SK-N-SH (cell line): ENCODE measurements at regions not wholly inside any gene's neighbourhood (a gene's known extent, or its start where the extent isn't known, plus 50 kb on each side); places are given as distances from the start of the nearest gene placed in this dataset.

ENCODE experiments used
- CTCF ChIP-seq: fragments of 200-600 bp; sonication (generic); IDR thresholded peaks from 2 replicates; pipeline ENCODE4 v1.6.1; 2017; ENCODE audit warnings: antibody characterized with exemption, mild to moderate bottlenecking, moderate library complexity
- ELF1 ChIP-seq: IDR thresholded peaks from 2 replicates; pipeline ENCODE4 v1.4.0; 2012
- EP300 ChIP-seq, 2 experiments: IDR thresholded peaks; 2 replicates each; pipeline versions ENCODE4 v1.4.0 to v1.6.1; 2012; ENCODE audit warnings: borderline replicate concordance in 1 of 2, low read depth in 1 of 2, low read length in 1 of 2
- EZH2phosphoT487 ChIP-seq: fragments of 200-600 bp; sonication (generic); IDR thresholded peaks from 2 replicates; pipeline ENCODE4 v1.6.1; 2017; ENCODE audit warnings: low read depth, mixed run types, mild to moderate bottlenecking, antibody characterized with exemption, moderate library complexity, borderline replicate concordance
- FOXM1 ChIP-seq: IDR thresholded peaks from 2 replicates; pipeline ENCODE4 v1.4.0; 2012; ENCODE audit warnings: low read depth, mild to moderate bottlenecking
- POLR2AphosphoS5 ChIP-seq: IDR thresholded peaks from 2 replicates; pipeline ENCODE4 v1.6.1; 2012; ENCODE audit warnings: low read depth, low read length
- RCOR1 ChIP-seq: fragments of 150-350 bp; IDR thresholded peaks from 2 replicates; pipeline ENCODE4 v1.6.1; 2017; ENCODE audit warnings: antibody characterized with exemption, low read length
- REST ChIP-seq: IDR thresholded peaks from 2 replicates; pipeline ENCODE4 v1.6.1; 2012; ENCODE audit warnings: mild to moderate bottlenecking, low read depth, low read length, moderate library complexity
- RXRA ChIP-seq: IDR thresholded peaks from 2 replicates; pipeline ENCODE4 v1.4.0; 2012; ENCODE audit warnings: low read depth, mild to moderate bottlenecking, borderline replicate concordance
- TEAD4 ChIP-seq: IDR thresholded peaks from 2 replicates; pipeline ENCODE4 v1.4.0; 2012; ENCODE audit warnings: mild to moderate bottlenecking, borderline replicate concordance; ENCODE audit not compliant: insufficient read depth
- USF1 ChIP-seq: IDR thresholded peaks from 2 replicates; pipeline ENCODE4 v1.4.0; 2012; ENCODE audit warnings: low read depth, borderline replicate concordance
- YY1 ChIP-seq: IDR thresholded peaks from 2 replicates; pipeline ENCODE4 v1.4.0; 2012; ENCODE audit warnings: low read depth, mild to moderate bottlenecking

- TF ChIP-seq CTCF, result no peak
- peak; percentile 13 to 15; a peak in 2 of 4 replicates for TF ChIP-seq EP300 (IDR thresholded peaks at IDR 0.05; ENCODE audit: borderline replicate concordance in 1 of 2, low read depth in 1 of 2, low read length in 1 of 2)
- TF ChIP-seq POLR2AphosphoS5, result no peak
- TF ChIP-seq RXRA, result peak; percentile 44; the same call in 1 of the 2 replicates
- no peak for TF ChIP-seq REST
- TF ChIP-seq YY1, result no peak
- TF ChIP-seq RCOR1, result no peak
- TF ChIP-seq EZH2phosphoT487, result no peak
- no peak for TF ChIP-seq TEAD4
- no peak for TF ChIP-seq FOXM1
- no peak for TF ChIP-seq ELF1
- TF ChIP-seq USF1, result no peak
Measured at GRCh38 chr13:86585835-86586234, 786.6 kb upstream of the SLITRK6 start.
